ENCODE measurements at regions not wholly inside any gene's neighbourhood (a gene's known extent, or its start where the extent isn't known, plus 50 kb on each side); places are given as distances from the start of the nearest gene placed in this dataset.

DNA sequence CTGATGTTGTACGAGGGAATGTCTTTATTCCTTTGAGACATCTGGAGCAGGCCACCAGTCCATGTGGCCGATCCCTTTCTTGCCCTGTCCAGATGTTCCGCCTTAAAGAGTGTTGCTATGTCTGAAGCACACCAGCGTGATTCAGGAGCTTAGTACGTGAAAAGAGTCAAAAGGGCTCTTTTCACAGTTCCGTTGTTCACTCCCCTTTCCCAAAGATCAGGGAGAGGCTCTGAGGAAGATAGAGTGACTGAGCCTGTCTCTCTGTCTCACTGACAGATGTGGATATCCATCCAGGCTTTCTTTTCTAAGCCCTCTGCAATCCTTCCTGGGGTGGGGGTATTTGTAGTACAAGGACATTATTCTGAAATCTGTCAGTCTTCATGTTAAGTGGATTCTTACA is 262.5 kb upstream of the LRTM1 start:
- H3K27me3 Mint-ChIP-seq (ENCODE audit: low read depth) = no peaks in the 10 kb centered on the region
- TF ChIP-seq, protein P1, sequence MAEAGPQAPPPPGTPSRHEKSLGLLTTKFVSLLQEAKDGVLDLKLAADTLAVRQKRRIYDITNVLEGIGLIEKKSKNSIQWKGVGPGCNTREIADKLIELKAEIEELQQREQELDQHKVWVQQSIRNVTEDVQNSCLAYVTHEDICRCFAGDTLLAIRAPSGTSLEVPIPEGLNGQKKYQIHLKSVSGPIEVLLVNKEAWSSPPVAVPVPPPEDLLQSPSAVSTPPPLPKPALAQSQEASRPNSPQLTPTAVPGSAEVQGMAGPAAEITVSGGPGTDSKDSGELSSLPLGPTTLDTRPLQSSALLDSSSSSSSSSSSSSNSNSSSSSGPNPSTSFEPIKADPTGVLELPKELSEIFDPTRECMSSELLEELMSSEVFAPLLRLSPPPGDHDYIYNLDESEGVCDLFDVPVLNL (CRISPR knock-in tag; IDR thresholded peaks at IDR 0.05; ENCODE audit: borderline replicate concordance, low read depth) = no peak
- no peak for TF ChIP-seq FOXJ3 (CRISPR knock-in tag; IDR thresholded peaks at IDR 0.05; ENCODE audit: borderline replicate concordance)
- DNase-seq (ENCODE audit: low spot score) (no peak), ATAC-seq (no peak)
- H3K4me3 Mint-ChIP-seq = no peak overlapping the region
- peaks cover 19% of the 10 kb centered on the region for H3K4me1 Mint-ChIP-seq
- H3K36me3 Mint-ChIP-seq = peaks cover 2% of the 10 kb centered on the region; the same call in 1 of the 2 replicates
- CTCF ChIA-PET = no interaction called here
- H3K9me3 Mint-ChIP-seq = peaks cover 11% of the 10 kb centered on the region
- H3K27ac Mint-ChIP-seq = no peak overlapping the region
- POLR2A ChIA-PET = no interaction called here

DNA sequence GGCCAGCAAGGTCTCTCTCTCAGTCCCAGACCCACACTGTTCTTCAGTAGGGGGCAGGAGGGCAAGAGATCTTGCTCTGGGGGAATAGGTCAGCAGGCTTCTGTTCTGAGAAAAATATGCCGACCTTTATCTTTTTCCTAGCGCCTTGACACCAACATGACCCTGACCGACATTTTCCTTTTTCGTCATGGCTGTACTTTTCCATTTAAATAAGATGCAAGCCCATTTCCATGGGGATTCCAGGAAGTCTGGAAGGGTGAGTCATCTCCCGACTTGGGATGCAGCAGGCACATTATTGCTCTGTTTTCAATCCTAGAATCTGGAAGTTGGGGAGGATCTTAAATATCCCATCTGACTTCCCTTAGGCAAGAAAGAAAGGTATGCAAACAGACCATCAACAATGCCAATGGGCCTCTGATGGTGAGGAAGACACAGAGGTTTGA is 261.5 kb upstream of the LRTM1 start:
- Mint-ChIP-seq H3K36me3 (peaks cover 2% of the 10 kb centered on the region; the same call in 1 of the 2 replicates), H3K27ac (no peak overlapping the region), H3K27me3 (ENCODE audit: low read depth) (no peaks in the 10 kb centered on the region), H3K4me1 (peaks cover 19% of the 10 kb centered on the region), H3K4me3 (no peak overlapping the region), H3K9me3 (peaks cover 11% of the 10 kb centered on the region)
- ATAC-seq (peak; percentile 73), DNase-seq (ENCODE audit: low spot score) (no peak)
- TF ChIP-seq KAT7 (CRISPR knock-in tag; IDR thresholded peaks at IDR 0.05; ENCODE audit: borderline replicate concordance) = no peak
- TF ChIP-seq TEAD4 (CRISPR knock-in tag; IDR thresholded peaks at IDR 0.05) = no peak
- TF ChIP-seq, protein P2, sequence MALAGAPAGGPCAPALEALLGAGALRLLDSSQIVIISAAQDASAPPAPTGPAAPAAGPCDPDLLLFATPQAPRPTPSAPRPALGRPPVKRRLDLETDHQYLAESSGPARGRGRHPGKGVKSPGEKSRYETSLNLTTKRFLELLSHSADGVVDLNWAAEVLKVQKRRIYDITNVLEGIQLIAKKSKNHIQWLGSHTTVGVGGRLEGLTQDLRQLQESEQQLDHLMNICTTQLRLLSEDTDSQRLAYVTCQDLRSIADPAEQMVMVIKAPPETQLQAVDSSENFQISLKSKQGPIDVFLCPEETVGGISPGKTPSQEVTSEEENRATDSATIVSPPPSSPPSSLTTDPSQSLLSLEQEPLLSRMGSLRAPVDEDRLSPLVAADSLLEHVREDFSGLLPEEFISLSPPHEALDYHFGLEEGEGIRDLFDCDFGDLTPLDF (CRISPR knock-in tag; IDR thresholded peaks at IDR 0.05) = no peak
- TF ChIP-seq ATF1 (CRISPR knock-in tag; IDR thresholded peaks at IDR 0.05) = no peak
- TF ChIP-seq, protein P3, sequence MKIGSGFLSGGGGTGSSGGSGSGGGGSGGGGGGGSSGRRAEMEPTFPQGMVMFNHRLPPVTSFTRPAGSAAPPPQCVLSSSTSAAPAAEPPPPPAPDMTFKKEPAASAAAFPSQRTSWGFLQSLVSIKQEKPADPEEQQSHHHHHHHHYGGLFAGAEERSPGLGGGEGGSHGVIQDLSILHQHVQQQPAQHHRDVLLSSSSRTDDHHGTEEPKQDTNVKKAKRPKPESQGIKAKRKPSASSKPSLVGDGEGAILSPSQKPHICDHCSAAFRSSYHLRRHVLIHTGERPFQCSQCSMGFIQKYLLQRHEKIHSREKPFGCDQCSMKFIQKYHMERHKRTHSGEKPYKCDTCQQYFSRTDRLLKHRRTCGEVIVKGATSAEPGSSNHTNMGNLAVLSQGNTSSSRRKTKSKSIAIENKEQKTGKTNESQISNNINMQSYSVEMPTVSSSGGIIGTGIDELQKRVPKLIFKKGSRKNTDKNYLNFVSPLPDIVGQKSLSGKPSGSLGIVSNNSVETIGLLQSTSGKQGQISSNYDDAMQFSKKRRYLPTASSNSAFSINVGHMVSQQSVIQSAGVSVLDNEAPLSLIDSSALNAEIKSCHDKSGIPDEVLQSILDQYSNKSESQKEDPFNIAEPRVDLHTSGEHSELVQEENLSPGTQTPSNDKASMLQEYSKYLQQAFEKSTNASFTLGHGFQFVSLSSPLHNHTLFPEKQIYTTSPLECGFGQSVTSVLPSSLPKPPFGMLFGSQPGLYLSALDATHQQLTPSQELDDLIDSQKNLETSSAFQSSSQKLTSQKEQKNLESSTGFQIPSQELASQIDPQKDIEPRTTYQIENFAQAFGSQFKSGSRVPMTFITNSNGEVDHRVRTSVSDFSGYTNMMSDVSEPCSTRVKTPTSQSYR (CRISPR knock-in tag; IDR thresholded peaks at IDR 0.05) = no peak
- no peak for TF ChIP-seq NFE2L1 (CRISPR knock-in tag; IDR thresholded peaks at IDR 0.05)
- no peak for TF ChIP-seq PRRX2 (CRISPR knock-in tag; IDR thresholded peaks at IDR 0.05)
- no peak for TF ChIP-seq CREB1 (CRISPR knock-in tag; IDR thresholded peaks at IDR 0.05)
- POLR2A ChIA-PET = no interaction called here
- CTCF ChIA-PET = no interaction called here

DNA sequence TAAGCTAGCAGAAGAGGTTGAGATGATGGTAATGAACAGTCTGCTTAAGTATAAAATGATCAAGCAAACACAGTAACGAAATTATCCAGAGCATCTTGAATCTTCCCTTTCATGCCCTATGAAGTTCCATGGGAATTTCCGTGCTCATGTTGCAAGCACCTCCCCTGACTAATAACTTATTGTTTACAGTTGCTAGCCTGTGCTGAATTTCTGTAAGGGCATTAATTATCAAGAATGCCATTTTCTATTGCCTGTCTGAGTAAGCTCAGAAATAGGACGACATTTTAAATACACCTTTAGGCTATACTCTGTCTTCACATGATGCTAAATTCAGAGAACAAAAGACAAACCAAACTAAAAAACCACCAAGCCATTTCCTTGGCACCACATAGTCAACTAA is 257.5 kb upstream of the LRTM1 start:
- POLR2A ChIA-PET = no interaction called here
- Mint-ChIP-seq H3K27ac (no peak overlapping the region), H3K9me3 (peaks cover 6% of the 10 kb centered on the region), H3K27me3 (ENCODE audit: low read depth) (no peaks in the 10 kb centered on the region), H3K4me3 (no peak overlapping the region), H3K4me1 (peaks cover 16% of the 10 kb centered on the region), H3K36me3 (peaks cover 2% of the 10 kb centered on the region; the same call in 1 of the 2 replicates)
- DNase-seq (ENCODE audit: low spot score) (no peak), ATAC-seq (no peak)
- CTCF ChIA-PET = no interaction called here
- TF ChIP-seq JUN (CRISPR knock-in tag; IDR thresholded peaks at IDR 0.05) = no peak
- TF ChIP-seq, protein P2 (CRISPR knock-in tag; IDR thresholded peaks at IDR 0.05) = no peak
- TF ChIP-seq, protein P4, sequence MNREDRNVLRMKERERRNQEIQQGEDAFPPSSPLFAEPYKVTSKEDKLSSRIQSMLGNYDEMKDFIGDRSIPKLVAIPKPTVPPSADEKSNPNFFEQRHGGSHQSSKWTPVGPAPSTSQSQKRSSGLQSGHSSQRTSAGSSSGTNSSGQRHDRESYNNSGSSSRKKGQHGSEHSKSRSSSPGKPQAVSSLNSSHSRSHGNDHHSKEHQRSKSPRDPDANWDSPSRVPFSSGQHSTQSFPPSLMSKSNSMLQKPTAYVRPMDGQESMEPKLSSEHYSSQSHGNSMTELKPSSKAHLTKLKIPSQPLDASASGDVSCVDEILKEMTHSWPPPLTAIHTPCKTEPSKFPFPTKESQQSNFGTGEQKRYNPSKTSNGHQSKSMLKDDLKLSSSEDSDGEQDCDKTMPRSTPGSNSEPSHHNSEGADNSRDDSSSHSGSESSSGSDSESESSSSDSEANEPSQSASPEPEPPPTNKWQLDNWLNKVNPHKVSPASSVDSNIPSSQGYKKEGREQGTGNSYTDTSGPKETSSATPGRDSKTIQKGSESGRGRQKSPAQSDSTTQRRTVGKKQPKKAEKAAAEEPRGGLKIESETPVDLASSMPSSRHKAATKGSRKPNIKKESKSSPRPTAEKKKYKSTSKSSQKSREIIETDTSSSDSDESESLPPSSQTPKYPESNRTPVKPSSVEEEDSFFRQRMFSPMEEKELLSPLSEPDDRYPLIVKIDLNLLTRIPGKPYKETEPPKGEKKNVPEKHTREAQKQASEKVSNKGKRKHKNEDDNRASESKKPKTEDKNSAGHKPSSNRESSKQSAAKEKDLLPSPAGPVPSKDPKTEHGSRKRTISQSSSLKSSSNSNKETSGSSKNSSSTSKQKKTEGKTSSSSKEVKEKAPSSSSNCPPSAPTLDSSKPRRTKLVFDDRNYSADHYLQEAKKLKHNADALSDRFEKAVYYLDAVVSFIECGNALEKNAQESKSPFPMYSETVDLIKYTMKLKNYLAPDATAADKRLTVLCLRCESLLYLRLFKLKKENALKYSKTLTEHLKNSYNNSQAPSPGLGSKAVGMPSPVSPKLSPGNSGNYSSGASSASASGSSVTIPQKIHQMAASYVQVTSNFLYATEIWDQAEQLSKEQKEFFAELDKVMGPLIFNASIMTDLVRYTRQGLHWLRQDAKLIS (CRISPR knock-in tag; IDR thresholded peaks at IDR 0.05; ENCODE audit: borderline replicate concordance) = no peak
- TF ChIP-seq, protein P5, sequence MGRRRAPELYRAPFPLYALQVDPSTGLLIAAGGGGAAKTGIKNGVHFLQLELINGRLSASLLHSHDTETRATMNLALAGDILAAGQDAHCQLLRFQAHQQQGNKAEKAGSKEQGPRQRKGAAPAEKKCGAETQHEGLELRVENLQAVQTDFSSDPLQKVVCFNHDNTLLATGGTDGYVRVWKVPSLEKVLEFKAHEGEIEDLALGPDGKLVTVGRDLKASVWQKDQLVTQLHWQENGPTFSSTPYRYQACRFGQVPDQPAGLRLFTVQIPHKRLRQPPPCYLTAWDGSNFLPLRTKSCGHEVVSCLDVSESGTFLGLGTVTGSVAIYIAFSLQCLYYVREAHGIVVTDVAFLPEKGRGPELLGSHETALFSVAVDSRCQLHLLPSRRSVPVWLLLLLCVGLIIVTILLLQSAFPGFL (CRISPR knock-in tag; IDR thresholded peaks at IDR 0.05; ENCODE audit: borderline replicate concordance) = no peak
- no peak for TF ChIP-seq HMGA2 (CRISPR knock-in tag; IDR thresholded peaks at IDR 0.05)
- TF ChIP-seq ZNF263 (CRISPR knock-in tag; IDR thresholded peaks at IDR 0.05; ENCODE audit: low read depth) = no peak
- no peak for TF ChIP-seq FOXJ3 (CRISPR knock-in tag; IDR thresholded peaks at IDR 0.05; ENCODE audit: borderline replicate concordance)
- TF ChIP-seq, protein P6, sequence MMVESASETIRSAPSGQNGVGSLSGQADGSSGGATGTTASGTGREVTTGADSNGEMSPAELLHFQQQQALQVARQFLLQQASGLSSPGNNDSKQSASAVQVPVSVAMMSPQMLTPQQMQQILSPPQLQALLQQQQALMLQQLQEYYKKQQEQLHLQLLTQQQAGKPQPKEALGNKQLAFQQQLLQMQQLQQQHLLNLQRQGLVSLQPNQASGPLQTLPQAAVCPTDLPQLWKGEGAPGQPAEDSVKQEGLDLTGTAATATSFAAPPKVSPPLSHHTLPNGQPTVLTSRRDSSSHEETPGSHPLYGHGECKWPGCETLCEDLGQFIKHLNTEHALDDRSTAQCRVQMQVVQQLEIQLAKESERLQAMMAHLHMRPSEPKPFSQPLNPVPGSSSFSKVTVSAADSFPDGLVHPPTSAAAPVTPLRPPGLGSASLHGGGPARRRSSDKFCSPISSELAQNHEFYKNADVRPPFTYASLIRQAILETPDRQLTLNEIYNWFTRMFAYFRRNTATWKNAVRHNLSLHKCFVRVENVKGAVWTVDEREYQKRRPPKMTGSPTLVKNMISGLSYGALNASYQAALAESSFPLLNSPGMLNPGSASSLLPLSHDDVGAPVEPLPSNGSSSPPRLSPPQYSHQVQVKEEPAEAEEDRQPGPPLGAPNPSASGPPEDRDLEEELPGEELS (CRISPR knock-in tag; IDR thresholded peaks at IDR 0.05) = no peak
- TF ChIP-seq, protein P7, sequence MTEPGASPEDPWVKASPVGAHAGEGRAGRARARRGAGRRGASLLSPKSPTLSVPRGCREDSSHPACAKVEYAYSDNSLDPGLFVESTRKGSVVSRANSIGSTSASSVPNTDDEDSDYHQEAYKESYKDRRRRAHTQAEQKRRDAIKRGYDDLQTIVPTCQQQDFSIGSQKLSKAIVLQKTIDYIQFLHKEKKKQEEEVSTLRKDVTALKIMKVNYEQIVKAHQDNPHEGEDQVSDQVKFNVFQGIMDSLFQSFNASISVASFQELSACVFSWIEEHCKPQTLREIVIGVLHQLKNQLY (CRISPR knock-in tag; IDR thresholded peaks at IDR 0.05) = no peak
